GM12878 (cell line): ENCODE measurements at regions not wholly inside any gene's neighbourhood (a gene's known extent, or its start where the extent isn't known, plus 50 kb on each side); places are given as distances from the start of the nearest gene placed in this dataset.

Source experiments
- ATAC-seq: fragments of 200-7000 bp; cut with Tn5 transposase; 3 replicates; pipeline ENCODE4 v1.9.1; 2020; ENCODE audit warnings: mild to moderate bottlenecking, moderate library complexity
- BruUV-seq: library from RNA; stranded (reverse); fragments of 400-500 nt; replicated peaks from 2 replicates; lab custom pipeline; 2021; lab: Mats Ljungman, UMichigan
- CTCF ChIA-PET: fragments of 300-600 bp; sonication (Branson Sonifier 250); formaldehyde crosslinking; extraction: SDS; loops from one replicate; lab custom pipeline; 2021; ENCODE audit warnings: inconsistent platforms; lab: Yijun Ruan, JAX
- POLR2A ChIA-PET: fragments of 350-600 bp; formaldehyde crosslinking; extraction: SDS; loops from one replicate; lab custom pipeline; 2021; ENCODE audit warnings: inconsistent platforms; lab: Charles Lee
- RAD21 ChIA-PET: fragments of 300-600 bp; sonication (Branson Sonifier 250); formaldehyde crosslinking; loops from one replicate; lab custom pipeline; 2023; ENCODE audit warnings: antibody characterized with exemption; ENCODE audit not compliant: unreplicated experiment; lab: Charles Lee
- SMC1A ChIA-PET: fragments of 300-600 bp; sonication (Branson Sonifier 250); formaldehyde crosslinking; loops from one replicate; lab custom pipeline; 2023; ENCODE audit not compliant: unreplicated experiment, uncharacterized antibody; lab: Charles Lee
- DNase-seq: peaks from one replicate; pipeline ENCODE4 v3.0.0-alpha.2; 2011; ENCODE audit warnings: low read depth, low spot score
- FAIRE-seq: peaks from 3 replicates; lab custom pipeline; 2011; peaks lifted over from hg19 to GRCh38; lab: Jason Lieb, UNC
- H2AFZ ChIP-seq: 2 replicates; pipeline ENCODE4 v1.6.0; 2011; ENCODE audit warnings: low read depth, low read length, control low read depth; ENCODE audit not compliant: control insufficient read depth
- H3K27ac ChIP-seq: 2 replicates; pipeline ENCODE4 v1.5.1; 2011; ENCODE audit warnings: control low read depth; ENCODE audit not compliant: control insufficient read depth, insufficient read depth
- H3K27me3 ChIP-seq, 2 experiments: replicated peaks in 1 of 2; 2 replicates each; pipeline versions ENCODE4 v1.6.0 to v1.6.1; 2011; ENCODE audit warnings: low read length in 1 of 2; ENCODE audit not compliant: control insufficient read depth in 2 of 2, insufficient read depth in 2 of 2
- H3K36me3 ChIP-seq, 2 experiments: 2 replicates each; pipeline ENCODE4 v1.5.1; 2011; ENCODE audit warnings: low read length in 1 of 2; ENCODE audit not compliant: control insufficient read depth in 2 of 2, insufficient read depth in 2 of 2
- H3K4me1 ChIP-seq: 2 replicates; pipeline ENCODE4 v1.6.1; 2011; ENCODE audit warnings: mild to moderate bottlenecking, low read length, moderate library complexity, mixed read lengths; ENCODE audit not compliant: control insufficient read depth, insufficient read depth
- H3K4me2 ChIP-seq: 2 replicates; pipeline ENCODE4 v1.6.0; 2011; ENCODE audit warnings: control low read depth; ENCODE audit not compliant: control insufficient read depth, insufficient read depth
- H3K4me3 ChIP-seq: fragments of 200-600 bp; sonication (generic); 2 replicates; pipeline ENCODE4 v1.5.1; 2016
- H3K79me2 ChIP-seq: 2 replicates; pipeline ENCODE4 v1.6.0; 2011; ENCODE audit warnings: low read length; ENCODE audit not compliant: control insufficient read depth, insufficient read depth
- H3K9ac ChIP-seq: 2 replicates; pipeline ENCODE4 v1.8.0; 2011; ENCODE audit warnings: low read length, control low read depth, mixed read lengths; ENCODE audit not compliant: control insufficient read depth, insufficient read depth
- H3K9me3 ChIP-seq: replicated peaks from 3 replicates; pipeline ENCODE4 v1.5.1; 2011; ENCODE audit warnings: mild to moderate bottlenecking, low read length; ENCODE audit not compliant: control insufficient read depth, insufficient read depth
- H4K20me1 ChIP-seq: 2 replicates; pipeline ENCODE4 v1.6.0; 2011; ENCODE audit not compliant: control insufficient read depth, insufficient read depth
- BCLAF1 ChIP-seq: fragments of 450-650 bp; IDR thresholded peaks from 2 replicates; pipeline ENCODE4 v1.6.1; 2017; ENCODE audit warnings: antibody characterized with exemption, mild to moderate bottlenecking, moderate library complexity
- FOS ChIP-seq: IDR thresholded peaks from 3 replicates; pipeline ENCODE4 v1.6.1; 2011; ENCODE audit warnings: borderline replicate concordance; ENCODE audit not compliant: insufficient read length; ENCODE audit errors: extremely low read depth
- GABPA ChIP-seq: IDR thresholded peaks from 2 replicates; pipeline ENCODE4 v1.6.1; 2014; ENCODE audit warnings: antibody characterized with exemption, low read depth, mild to moderate bottlenecking, inconsistent platforms
- NFXL1 ChIP-seq: fragments of 450-650 bp; IDR thresholded peaks from 2 replicates; pipeline ENCODE4 v1.6.1; 2017; ENCODE audit warnings: antibody characterized with exemption, mild to moderate bottlenecking, borderline replicate concordance
- RB1 ChIP-seq: fragments of 450-650 bp; formaldehyde crosslinking; IDR thresholded peaks from 2 replicates; pipeline ENCODE4 v1.6.1; 2017; ENCODE audit warnings: mild to moderate bottlenecking, borderline replicate concordance
- REST ChIP-seq: IDR thresholded peaks from 2 replicates; pipeline ENCODE4 v1.6.1; 2012; ENCODE audit warnings: mild to moderate bottlenecking, low read depth, low read length
- RUNX3 ChIP-seq: IDR thresholded peaks from 2 replicates; pipeline ENCODE4 v1.6.1; 2012; ENCODE audit warnings: low read length, inconsistent platforms
- SKIL ChIP-seq: fragments of 450-650 bp; IDR thresholded peaks from 2 replicates; pipeline ENCODE4 v1.6.1; 2017; ENCODE audit warnings: mild to moderate bottlenecking, low read depth, inconsistent platforms; ENCODE audit not compliant: poor library complexity, severe bottlenecking
- ZBTB40 ChIP-seq: fragments of 450-650 bp; IDR thresholded peaks from 2 replicates; pipeline ENCODE4 v1.6.1; 2016; ENCODE audit warnings: mild to moderate bottlenecking, moderate library complexity, borderline replicate concordance
- ZSCAN29 ChIP-seq: fragments of 450-650 bp; IDR thresholded peaks from 2 replicates; pipeline ENCODE4 v1.6.1; 2017; ENCODE audit warnings: mild to moderate bottlenecking, moderate library complexity
- WGBS: methylation state at CpG from one replicate; pipeline ENCODE4 v1.1.6; 2016; ENCODE audit warnings: low lambda C conversion rate; ENCODE audit not compliant: insufficient replicate concordance, insufficient coverage; ENCODE audit errors: missing lambda C conversion rate; 5-methylcytosine and 5-hydroxymethylcytosine counted together
- in situ Hi-C: fragments of 300-500 bp; cut with MboI; formaldehyde crosslinking; loops from 9 replicates; pipeline ENCODE4 v1.14.3; 2018; ENCODE audit warnings: mixed read lengths
- intact Hi-C: fragments of 100-400 bp; cut with micrococcal nuclease; formaldehyde crosslinking; loops from one replicate; pipeline ENCODE4 v1.14.2; 2022; ENCODE audit not compliant: unreplicated experiment

- intact Hi-C loops, result no loop called here
- Histone ChIP-seq H3K27ac (no peak overlapping the region), H3K36me3 (no peaks in the 10 kb centered on the region), H4K20me1 (no peaks in the 10 kb centered on the region), H3K9ac (no peak overlapping the region), H3K4me2 (no peak overlapping the region), H3K79me2 (no peaks in the 10 kb centered on the region), H2AFZ (no peak overlapping the region), H3K27me3 (no peaks in the 10 kb centered on the region; a peak in 1 of 4 replicates), H3K4me1 (peaks cover 16% of the 10 kb centered on the region), H3K9me3 (no peaks in the 10 kb centered on the region), H3K4me3 (no peak overlapping the region)
- WGBS, result 21% methylated on average over 11 of the region's 11 CpGs
- DNase-seq (no peak), FAIRE-seq (no peak), ATAC-seq (no peak)
- in situ Hi-C loops, result no loop called here
- ChIA-PET POLR2A (no interaction called here), CTCF (no interaction called here), RAD21 (no interaction called here), SMC1A (interaction anchor here (1.2 kb wide), 1 partner anchor 276 kb away, joined by 4 read pairs; no protein-coding TSS in a partner anchor)
- BruUV-seq, result no TSS peak
- TF ChIP-seq RUNX3 (no peak), FOS (no peak), ZSCAN29 (no peak), BCLAF1 (no peak), NFXL1 (no peak), SKIL (no peak), ZBTB40 (no peak), GABPA (no peak), REST (no peak), RB1 (no peak)
Measured at GRCh38 chr5:171630350-171631065, 155.1 kb upstream of the SMIM23 start.
